ENCODE measurements at regions not wholly inside any gene's neighbourhood (a gene's known extent, or its start where the extent isn't known, plus 50 kb on each side); places are given as distances from the start of the nearest gene placed in this dataset.
"Not testable (repeated sequence)": the region's sequence is repeated elsewhere in the genome, so short reads cannot be mapped to it uniquely, and the experiment has no call there.

DNA sequence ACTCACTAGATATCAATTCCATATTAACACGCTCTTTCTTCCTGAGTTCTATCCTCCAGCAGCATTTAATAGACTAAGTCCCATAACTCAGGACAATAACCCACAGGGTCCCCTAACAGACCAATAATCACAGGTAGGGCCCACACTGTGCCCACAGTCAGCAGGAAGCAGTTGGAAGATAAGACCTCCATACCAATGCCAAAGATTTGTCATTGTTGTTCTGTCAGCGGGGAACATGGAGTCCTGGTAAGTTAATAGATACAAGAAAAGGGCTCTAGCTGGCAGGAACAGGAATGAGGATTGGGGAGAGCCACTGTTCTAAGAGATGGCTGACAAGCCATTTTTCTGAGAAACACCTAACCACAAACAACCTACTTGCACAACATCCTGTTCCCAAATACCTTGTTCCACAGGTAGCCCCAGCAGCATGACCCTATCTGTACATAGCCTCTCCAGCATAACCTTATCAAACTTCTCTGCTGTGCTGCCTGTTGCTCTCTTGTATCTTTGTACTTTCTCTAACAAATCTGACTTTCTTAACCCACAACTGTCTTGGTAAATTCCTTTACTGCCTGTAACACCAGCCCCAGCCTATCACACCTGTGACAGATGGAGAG, 142.0 kb upstream of the KCNJ15 start:
- DNase-seq = no peak

DNA sequence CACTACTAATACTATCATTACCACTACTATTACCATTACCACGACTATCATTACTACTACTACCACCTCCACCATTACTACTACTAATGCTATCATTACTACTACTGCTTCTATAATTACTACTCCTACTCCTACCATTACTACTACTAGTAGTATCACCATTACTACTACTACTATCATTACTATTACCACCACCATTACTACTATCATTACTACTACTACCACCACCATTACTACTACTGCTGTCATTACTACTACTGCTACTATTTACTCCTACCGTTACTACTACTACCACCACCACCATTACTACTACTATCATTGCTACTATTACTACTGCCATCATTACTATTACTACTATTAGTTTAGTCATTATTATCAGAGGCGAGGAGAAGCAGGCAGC, 140.9 kb upstream of the KCNJ15 start:
- no peak for DNase-seq

DNA sequence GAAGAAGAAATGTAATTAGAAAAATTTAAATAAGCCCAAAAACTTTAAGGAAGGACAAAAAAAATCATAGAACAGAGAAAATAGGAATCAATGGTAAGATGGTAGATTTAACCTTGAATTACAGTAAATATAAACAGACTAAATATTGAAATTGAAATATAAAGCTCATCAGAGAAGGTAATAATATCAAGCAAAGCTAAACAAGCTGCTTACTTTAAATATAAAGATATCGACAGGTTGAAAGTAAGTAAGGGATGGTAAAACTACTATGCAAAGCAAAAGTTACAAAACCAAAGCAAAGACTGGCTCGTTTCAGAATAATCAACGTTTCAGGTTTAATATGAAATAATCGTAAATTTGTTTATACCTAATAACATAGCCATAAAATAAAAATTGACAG, 137.0 kb upstream of the KCNJ15 start:
- no peak for DNase-seq

DNA sequence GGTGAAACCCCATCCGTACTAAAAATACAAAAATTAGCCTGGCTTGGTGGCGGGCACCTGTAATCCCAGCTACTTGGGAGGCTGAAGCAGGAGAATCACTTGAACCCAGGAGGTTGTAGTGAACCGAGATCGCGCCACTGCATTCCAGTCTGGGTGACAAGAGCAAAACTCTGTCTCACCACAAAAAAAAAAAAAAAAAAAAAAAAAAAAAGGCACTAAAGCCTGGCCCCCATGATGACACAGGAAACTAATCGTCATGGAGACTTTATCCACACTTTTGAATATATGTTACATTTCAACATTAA, 136.2 kb upstream of the KCNJ15 start:
- not testable (repeated sequence) for DNase-seq

DNA sequence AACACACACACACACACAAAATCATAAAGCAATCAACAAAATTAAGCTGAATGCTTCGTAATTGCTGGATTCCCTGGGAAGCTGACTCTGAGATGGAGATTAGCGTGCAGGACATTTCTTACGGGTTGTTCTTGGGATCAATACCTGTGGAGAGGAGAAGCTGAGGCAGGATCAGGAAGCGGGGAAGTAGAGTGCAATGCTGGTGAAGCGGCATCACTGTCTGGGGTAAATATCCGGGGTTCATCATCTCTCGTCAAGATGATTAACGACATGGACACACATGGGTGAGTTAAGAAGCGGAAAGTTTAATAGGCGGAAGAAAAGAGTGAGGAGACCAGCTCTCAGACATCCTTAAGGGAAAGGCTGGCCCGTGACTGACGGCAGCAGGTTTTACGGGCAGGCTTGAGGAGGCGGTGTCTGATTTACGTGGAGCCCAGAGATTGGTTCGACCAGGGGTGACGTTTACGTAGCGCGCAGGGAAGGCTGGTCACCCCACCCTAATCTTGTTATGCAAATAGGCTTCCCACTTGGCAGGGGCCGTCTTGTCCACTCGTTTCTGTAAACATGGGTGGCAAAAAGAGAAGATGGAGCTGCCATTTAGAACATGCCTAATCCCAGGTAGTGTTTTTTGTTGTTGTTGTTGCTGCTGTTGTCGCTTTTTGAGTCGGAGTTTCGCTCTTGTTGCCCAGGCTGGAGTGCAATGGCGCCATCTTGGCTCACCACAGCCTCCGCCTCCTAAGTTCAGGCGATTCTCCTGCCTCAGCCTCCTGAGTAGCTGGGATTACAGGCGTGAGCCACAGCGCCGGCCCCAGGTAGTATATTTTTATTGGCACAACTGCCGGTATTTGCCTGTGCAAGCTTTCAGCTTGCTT, 135.6 kb upstream of the KCNJ15 start:
- no peak for DNase-seq

DNA sequence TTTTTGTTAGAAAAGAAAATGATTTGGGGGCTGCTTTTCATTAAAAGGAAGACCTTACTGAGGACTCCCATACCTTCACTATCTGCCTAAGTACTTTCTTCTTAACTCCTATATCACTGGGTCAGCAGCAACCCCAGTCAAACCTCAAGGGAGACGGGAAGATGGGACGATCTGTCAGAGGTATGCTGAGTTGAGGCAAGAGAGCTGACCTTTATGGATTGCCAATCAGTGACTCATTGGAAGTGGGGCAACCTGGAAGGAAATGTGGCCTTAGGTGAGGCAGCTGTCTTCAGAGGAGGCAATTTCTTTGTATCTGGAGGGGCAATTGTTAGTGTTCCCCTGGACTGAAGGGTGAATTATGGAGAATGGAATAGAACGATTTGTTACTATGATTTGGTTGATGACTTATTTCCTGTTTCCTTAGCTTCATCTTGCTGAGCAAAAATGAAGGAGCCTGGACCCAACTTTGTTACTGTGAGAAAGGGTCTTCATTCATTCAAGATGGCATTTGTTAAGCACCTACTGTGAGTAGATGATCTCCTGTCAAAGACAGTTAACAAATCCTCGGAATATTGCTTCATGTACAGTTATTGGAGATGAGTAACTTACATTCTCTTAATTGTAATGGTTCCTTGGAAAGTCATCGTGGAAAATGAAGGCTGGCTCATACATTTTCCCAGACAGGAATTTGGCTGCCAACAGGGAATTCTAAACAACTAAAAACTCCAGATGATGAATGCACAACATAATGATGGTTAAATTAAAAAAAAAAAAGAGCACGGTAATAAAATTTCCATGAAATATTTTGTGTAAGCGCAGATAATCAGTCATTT, 134.7 kb upstream of the KCNJ15 start:
- no peak for DNase-seq

DNA sequence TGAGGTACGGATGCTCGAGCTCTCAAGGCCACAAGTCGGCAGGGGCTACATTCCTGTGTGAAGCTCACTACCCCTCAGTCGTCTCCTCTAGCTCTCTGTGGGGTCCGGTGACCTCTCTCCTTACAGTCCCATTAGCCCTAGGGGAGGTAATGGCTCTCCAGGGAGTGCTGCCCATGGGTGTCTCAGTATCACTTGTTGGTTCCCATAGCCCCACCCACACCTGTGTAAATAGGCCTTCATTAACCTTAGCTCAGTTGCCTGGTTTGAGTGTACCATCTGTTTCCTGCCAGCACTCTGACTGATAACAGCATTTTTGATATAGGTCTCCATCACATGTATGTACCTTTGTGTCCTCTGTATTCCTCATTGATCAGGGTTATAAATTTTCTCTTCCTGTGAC, 133.2 kb upstream of the KCNJ15 start:
- no peak for DNase-seq

DNA sequence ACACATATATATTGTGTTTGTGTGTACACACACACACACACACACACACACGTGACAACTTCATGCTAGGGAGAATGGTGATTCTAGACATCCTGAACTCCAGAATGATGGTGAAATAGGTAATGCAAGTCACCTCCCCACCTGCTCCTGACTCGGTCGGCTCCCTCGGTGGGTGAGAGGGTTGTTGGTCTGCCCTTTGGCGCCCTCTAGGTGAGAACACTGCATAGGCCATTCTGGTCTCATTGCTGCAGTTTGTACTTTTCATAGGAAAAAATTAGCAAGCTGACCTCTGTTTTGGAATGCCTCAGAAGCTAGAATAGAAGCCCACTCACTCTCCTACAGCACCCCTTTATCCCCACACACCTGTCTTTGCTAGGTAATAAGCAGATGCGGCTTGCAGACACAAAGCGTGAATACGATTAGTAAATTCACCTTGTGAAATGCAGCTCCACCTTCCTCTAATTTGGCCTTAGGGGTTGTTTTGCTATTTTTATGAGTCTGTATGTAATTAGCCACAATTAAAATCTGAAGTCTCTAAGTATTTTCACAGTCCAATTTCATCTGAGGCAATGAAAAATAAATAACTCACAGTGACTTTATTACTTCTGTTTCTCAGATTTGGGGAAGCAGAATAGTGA, 130.0 kb upstream of the KCNJ15 start:
- peak; percentile 76 for DNase-seq

DNA sequence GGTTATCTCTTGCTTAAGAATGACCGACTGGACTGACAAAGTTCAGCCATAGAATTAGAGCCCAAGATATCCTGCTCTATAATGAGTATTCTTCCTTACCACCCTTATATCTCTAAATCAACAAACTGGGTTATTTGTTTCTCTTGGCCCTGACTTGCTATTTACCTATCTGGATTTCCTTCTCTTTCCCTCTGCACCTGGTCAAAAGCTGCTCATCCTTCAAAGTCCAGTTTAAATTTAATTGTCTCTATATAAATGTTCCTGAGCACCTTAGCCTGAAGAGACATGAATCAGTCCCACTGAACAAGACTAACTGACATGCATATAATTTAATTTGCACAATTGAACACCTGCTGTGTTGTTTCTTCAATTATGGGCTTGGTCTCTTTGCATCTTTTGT, 127.1 kb upstream of the KCNJ15 start:
- DNase-seq = no peak

DNA sequence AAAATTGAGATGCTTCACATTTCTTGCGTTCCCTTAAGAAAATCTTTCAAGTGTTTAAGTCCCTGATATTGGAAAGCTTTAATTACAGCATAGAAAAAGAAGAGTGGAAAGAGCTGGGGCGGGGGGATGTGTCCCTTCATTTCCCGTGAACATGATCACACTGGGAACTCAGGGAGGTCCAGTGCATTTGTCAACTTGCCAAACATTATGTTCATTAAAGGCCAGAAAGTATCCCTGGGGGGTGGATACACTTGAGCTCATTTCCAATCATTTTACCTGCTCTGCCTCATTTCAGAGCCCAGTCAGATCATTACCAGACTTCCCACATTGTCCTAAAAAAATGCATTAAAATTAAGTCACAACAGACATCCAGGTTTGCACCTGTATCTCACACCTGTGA, 123.6 kb upstream of the KCNJ15 start:
- no peak for DNase-seq

DNA sequence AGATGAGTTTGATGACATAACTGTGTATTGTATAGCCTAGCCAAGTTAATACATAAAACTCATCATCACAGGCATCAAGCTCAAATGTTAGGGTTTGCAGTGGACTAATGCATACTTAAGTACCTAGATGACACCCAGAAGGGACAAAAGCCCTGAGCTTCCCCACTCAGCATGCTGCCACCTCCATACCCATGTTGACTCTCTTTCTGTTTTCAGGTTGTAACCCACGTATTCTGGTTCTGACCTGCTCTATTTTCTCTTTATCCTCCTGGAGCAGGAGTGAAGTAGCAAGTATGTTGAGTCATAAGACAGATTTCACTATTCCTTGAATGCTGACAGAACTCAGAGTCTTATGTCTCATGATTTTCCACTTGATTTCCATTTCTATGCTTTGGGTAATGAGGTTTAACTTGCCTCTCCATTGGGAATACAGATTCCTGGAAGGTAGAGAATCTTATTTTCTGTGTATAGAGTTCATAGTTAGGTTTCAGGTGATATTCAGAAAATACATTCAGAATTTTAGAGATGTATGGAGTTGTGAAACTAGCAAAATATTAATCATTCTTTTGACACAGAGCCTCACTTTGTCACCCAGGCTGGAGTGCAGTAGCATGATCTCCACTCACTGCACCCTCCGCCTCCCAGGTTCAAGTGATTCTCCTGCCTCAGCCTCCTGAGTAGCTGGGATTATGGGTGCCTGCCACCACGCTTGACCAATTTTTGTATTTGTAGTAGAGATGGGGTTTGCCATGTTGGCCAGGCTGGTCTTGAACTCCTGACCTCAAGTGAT, 122.5 kb upstream of the KCNJ15 start:
- DNase-seq = no peak

DNA sequence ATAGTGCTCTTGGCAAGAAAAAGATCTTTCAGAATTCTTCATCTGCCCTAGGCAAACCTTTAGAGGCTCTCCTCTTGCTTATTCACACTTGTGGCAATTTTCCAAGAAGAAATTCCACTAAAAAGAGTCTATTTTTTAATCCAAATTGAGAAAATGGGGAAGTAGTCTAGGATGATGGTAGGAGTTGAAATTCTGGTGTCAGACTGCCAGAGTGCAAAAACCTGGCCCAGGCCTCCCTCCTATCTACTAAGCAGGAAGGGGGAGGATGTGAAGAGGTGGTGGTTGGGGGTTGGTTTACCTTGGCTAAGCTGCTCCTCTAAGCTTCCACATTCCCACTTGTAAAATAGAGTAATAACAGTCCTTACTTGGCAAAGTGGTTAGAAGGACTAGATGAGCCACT, 120.6 kb upstream of the KCNJ15 start:
- no peak for DNase-seq

DNA sequence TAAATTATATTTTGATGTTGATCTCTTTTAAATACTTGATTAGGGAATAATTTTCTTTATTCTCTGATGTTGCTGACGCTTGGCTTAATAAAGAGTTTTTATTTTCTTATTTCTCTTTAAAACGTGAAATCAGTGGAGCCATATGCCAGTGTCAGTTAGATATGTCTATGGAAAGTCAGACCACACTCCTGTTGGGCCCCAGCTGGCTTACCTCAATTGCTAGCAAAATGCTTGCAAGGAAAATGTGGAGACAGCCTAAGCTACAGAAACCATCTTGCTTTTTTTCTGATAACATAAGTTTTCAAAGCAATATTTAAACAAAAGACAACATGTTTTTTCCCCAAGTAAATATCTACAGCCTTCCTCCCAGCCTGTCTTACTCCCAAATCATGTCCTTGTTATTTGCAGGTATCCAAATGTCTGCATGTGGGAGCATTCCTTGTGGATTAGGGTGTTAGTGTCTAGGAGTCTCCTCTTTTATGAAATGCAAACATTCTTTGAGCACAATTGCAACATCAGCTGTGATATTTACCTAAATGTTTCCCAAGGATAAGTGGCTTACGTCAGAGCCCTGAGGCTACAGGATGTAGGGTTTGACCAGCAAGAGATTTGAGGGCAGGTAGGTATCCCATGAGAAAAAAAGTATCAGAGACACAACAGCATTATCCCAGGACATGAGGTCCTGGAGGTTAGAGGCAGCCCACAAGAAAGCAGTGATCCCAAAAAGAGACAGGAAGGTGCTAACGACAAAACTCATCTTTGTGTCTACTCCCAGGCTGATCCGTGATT, 117.2 kb upstream of the KCNJ15 start:
- no peak for DNase-seq

DNA sequence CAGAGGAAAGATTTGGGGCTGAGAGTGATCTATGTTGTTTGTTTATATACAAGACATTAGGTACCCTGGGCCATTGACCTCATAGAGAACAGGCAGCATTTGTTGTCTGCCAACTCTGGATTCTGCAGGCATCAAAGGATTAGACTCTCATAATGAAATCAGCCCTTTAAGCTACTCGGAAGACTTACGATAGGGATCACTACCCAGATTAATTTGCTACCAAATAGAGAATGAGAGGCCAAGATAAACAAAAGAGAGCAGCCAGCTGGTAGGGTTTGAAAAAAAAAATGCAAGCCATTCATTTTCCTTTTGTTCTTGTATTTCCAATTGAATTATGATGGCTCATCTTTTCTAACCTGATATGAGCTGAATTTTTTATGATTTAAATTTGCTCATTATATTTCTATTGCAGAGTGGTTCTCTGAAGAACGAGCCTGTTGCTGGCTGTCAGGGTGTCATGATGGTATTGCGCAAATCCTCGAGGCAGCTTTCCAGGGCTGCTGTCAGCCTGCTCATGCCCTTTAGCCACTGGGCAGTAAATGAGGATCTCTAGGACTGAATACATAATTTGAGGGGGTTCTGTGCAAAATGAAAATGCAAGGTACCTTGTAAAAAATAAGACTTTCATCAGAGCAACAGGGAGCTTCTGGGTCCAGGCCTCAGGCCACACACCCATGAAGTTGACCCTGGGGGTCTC, 116.4 kb upstream of the KCNJ15 start:
- peak; percentile 10 for DNase-seq

DNA sequence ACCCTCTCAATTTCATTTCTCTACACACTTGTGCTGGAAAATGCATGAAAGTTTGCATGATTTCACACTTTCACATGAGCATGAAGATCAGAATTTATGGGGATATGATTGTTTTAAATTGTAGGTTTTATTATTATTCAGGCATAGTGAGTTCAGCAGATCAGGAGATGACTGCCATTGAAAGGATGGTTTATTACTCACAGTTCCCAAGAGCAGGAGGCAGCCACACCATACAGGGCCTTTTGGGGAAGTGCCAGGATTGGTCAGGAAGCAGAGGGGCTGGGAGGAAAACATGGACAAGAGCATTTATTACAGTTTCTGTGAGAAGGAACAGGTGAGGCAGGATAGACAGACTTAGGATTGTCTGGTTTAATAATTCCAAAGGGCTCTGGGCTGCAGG, 114.6 kb upstream of the KCNJ15 start:
- DNase-seq = no peak

DNA sequence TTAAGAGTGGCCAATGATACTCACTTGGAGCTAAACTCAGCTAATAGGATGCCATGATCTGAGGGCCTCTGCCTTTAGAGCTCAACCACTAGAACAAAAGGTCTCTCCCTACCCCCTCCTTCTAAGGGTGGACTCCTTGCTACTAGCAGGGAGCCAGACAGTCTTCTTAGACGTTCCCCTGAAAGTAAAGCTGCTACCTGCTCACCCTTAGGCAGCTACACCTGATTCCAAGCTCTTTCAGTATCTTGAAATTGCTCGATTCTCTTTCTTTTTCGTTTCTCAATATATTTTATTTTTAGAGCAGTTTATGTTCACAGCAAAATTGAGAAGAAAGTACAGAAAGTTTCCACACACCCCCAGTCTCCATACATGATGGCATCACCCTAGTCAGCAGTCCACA, 112.6 kb upstream of the KCNJ15 start:
- no peak for DNase-seq

DNA sequence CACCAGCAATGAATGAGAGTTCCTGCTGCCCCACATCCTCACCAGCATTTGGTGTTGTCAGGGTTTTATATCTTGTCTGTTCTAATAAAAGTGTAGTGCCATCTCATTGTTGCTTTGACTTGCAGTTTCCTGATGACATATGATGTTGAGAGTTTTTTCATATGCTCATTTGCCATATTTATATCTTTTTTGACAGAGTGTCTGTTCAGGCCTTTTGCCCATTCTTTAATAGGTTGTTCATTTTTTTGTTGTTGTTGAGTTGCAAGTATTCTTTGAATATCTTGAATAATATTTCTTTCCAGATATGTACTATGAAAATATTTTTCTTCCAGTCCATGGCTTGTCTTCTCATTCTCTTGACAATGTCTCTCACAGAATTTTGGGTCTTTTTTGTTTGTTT, 111.7 kb upstream of the KCNJ15 start:
- DNase-seq = no peak

DNA sequence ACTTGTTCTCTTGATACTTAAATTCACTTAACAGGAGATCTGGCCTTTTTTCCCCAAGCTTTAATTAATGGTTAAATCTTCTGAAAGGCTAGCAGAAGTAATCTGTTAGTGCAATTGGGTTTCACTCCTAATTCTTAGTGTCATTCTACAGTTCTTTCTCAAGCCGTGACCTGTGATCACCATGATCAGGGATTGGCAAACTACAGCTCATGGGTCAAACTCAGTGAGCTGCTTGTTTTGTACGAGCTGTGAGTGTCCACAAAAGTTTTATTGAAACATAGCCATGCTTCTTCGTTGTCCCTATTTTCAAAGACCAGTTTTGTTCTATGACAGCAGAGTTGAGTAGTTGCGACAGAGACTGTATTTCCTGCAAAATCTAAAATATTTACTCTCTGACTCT, 109.4 kb upstream of the KCNJ15 start:
- no peak for DNase-seq

DNA sequence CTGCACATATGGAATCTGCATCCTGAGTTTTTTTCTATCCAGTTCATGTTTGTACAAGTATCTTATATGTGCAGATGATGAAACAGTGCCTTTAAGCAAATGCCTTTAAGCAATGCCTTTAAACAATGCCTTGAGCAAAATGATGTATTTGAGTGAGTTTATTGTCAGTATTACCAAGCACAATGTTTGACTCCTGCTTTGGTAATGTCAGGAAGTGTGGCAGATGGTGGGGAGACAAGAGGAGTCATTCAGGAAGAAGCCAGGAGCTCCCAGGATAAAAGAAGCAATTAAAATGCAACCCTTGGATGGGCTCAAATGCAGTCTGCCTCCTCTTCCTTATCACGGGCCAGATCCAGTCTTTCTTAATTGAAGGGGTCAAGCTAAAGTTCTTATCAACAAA, 108.7 kb upstream of the KCNJ15 start:
- no peak for DNase-seq

DNA sequence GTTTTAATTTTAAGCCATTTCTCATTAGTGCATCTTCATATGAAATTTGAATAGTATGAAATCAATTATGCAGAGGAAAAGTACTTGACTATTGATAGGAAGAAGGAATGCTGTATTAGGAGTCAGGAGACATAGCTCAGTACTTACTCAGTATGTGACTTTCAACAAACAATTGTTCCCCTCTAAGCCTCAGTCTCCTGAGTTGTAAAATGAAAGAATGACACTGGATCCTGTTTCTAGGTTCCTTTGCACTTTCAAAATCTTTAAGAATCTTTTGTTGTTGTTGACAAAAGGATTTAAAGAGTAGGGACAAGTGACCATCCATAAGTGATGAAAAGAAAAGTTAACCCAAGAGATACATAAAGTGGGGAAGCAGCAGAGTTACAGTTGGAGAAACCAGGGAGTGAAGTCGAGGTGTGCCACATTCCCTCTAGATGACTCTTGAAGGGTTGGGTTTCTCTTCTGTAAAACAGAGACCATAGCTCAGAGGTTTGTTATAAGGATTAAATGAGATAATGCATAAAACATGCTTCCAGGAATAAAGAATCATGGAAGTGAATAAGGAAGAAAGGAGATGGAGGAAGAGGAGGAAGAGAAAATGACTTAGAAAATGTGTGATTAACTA, 105.7 kb upstream of the KCNJ15 start:
- no peak for DNase-seq

DNA sequence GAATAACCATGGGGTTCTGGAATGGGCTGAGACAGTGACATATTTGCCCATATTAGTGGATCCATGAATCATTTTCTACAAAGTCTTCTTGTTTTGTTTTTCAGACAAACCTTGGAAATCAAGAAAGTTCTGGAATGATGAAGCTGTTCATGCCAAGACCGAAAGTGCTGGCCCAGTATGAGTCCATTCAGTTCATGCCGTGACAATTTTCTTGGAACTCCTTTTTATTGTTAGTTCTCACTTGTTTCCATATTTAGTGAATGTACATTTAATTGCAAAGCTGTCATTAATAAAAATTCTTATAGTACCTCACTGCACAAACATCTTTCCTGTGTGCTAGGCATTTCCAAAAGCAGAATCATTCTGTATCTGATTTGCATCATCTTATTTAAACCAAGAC, 100.6 kb upstream of the KCNJ15 start:
- DNase-seq = no peak
